Heart right ventricle (tissue), 16 donors: ENCODE measurements at regions not wholly inside any gene's neighbourhood (a gene's known extent, or its start where the extent isn't known, plus 50 kb on each side); places are given as distances from the start of the nearest gene placed in this dataset.

ENCODE experiments used
- ATAC-seq, 8 donors: fragments of 200-7000 bp; cut with Tn5 transposase; one replicate each; pipeline ENCODE4 v1.9.1; 2020; ENCODE audit warnings: mild to moderate bottlenecking in 8 of 8, moderate library complexity in 8 of 8, moderate number of reproducible peaks in 1 of 8
- DNase-seq, 2 donors: peaks; one replicate each; pipeline ENCODE4 v3.0.0-alpha.2; 2020
- H3K27ac ChIP-seq, 10 donors: fragments of 200-600 bp; sonication (generic) in 2 of 10; one replicate each; pipeline versions ENCODE4 v1.5.0 to v1.8.0; 2020 to 2022; ENCODE audit warnings: mild to moderate bottlenecking in 3 of 10
- H3K27me3 ChIP-seq, 7 donors: fragments of 200-600 bp; one replicate each; pipeline ENCODE4 v1.8.0; 2021 to 2022; ENCODE audit warnings: mild to moderate bottlenecking in 2 of 7
- H3K36me3 ChIP-seq, 9 donors: fragments of 200-600 bp; sonication (generic) in 1 of 9; one replicate each; pipeline versions ENCODE4 v1.5.0 to v1.8.0; 2020 to 2022; ENCODE audit warnings: mild to moderate bottlenecking in 2 of 9
- H3K4me1 ChIP-seq, 9 donors: fragments of 200-600 bp; sonication (generic) in 1 of 9; one replicate each; pipeline versions ENCODE4 v1.5.0 to v1.8.0; 2020 to 2022; ENCODE audit warnings: mild to moderate bottlenecking in 4 of 9
- H3K4me3 ChIP-seq, 10 donors: fragments of 200-600 bp; sonication (generic) in 2 of 10; one replicate each; pipeline versions ENCODE4 v1.5.0 to v1.8.0; 2020 to 2022; ENCODE audit warnings: mild to moderate bottlenecking in 7 of 10, moderate library complexity in 2 of 10
- H3K9me3 ChIP-seq, 11 donors: fragments of 200-600 bp in 10 of 11; sonication (generic) in 2 of 11; one replicate each; pipeline versions ENCODE4 v1.5.0 to v1.8.0; 2013 to 2022; ENCODE audit warnings: mild to moderate bottlenecking in 2 of 11, control low read depth in 1 of 11, moderate library complexity in 1 of 11
- CTCF ChIP-seq, 9 donors: fragments of 200-600 bp; sonication (generic) in 2 of 9; IDR thresholded peaks; one replicate each; pipeline versions ENCODE4 v1.5.0 to v1.8.0; 2021 to 2022; ENCODE audit warnings: antibody characterized with exemption in 9 of 9, mild to moderate bottlenecking in 5 of 9, moderate library complexity in 1 of 9
- WGBS, 2 donors: extraction: QIAGEN DNeasy Blood & Tissue Kit; methylation state at CpG; one replicate each; pipeline ENCODE4 v1.1.7; 2013; ENCODE audit warnings: inconsistent platforms in 1 of 2; 5-methylcytosine and 5-hydroxymethylcytosine counted together
- intact Hi-C, 10 donors: fragments of 100-400 bp; cut with DNase I; formaldehyde crosslinking; loops; one replicate each; pipeline versions ENCODE4 v1.11.1 to v1.14.2; 2022
- donor health status: Arrhythmogenic right ventricular cardiomyopathy.
- donor health status: ischemic (EF 13 %, LVEDD 7.1; RV severe dilation, severe dysfunction).
- donor health status: healthy with polysubstance abuse.
- donor health status: DM: no; HTN: yes; CAD: no.
- donor health status: DM: no; HTN: no; CAD: no.
- donor health status: ischemic (EF 25% LVEDD 6.9; RV normal size, moderate dysfunction).
- donor health status: ischemic (EF 25% LVEDD 5.7; RV mildly dilated, moderate dysfunction).
- donor health status: healthy.
- donor health status: DM: yes; HTN: yes; CAD: no.
- donor health status: Ischemic cardiomyopathy.
- donor health status: ischemic (EF 35%, LVEDD 5.7; RV mildly dilated, moderate dysfunction).
- donor health status: nonischemic (EF 11% LVEDD 7.7; RV severe dilation, severe dysfunction).
- donor health status: DM: yes; HTN: yes; CAD: no.
- donor health status: PGD.
- donor health status: ischemic (EF 29% LVEDD 5.4; RV normal size, mild dysfunction).
- donor health status: nonischemic (EF 23%, LVEDD 6.1; RV moderate dilation, normal function).

DNA sequence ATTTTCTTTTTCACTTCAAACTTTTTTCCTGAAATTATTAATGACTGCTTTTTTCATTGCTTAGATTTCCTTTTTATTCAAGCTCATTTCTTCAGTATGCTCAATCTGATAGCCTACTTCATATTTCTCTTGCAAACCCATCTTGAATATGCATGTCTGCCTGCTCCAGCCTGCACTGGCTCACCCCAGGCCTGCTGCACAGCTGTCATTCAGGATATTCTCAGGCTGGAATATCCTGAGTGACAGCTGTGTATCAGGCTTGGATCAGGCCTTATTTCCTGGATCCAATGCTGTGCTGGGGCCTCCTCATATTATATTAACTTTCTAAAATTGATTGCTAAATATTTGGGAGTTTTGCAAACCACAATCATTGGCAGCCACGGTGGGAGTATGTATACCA lies 120.2 kb upstream of the TNS3 start:
- DNase-seq: no peak
- Histone ChIP-seq H3K27ac (no peak overlapping the region), H3K36me3 (no peaks in the 10 kb centered on the region), H3K4me1 (no peaks in the 10 kb centered on the region), H3K27me3 (no peaks in the 10 kb centered on the region), H3K9me3 (no peaks in the 10 kb centered on the region), H3K4me3 (no peak overlapping the region)
- WGBS, 2 donors: 83 to 93% methylated on average over 1 of the region's 1 CpG
- TF ChIP-seq CTCF (IDR thresholded peaks at IDR 0.05): no peak
- intact Hi-C loops: no loop called here
- ATAC-seq: no peak

GRCh38 chr7:47698386-47698785 lies 116.5 kb upstream of the TNS3 start:
- no peaks in the 10 kb centered on the region for H3K4me1 ChIP-seq
- WGBS, 2 donors: 44 to 51% methylated on average over 1 of the region's 1 CpG
- no peaks in the 10 kb centered on the region for H3K9me3 ChIP-seq
- DNase-seq (no peak), ATAC-seq (no peak)
- TF ChIP-seq CTCF (IDR thresholded peaks at IDR 0.05): no peak
- no peaks in the 10 kb centered on the region for H3K36me3 ChIP-seq
- H3K27ac ChIP-seq: no peak overlapping the region
- no peak overlapping the region for H3K4me3 ChIP-seq
- H3K27me3 ChIP-seq: no peaks in the 10 kb centered on the region
- intact Hi-C loops: no loop called here

GRCh38 chr7:47697543-47697942 lies 115.6 kb upstream of the TNS3 start:
- 83 to 86% methylated on average over 4 of the region's 4 CpGs for WGBS, 2 donors

GRCh38 chr7:47696152-47696710 lies 114.3 kb upstream of the TNS3 start:
- H3K27ac ChIP-seq: no peak overlapping the region
- ATAC-seq (no peak), DNase-seq (no peak)
- H3K4me3 ChIP-seq: no peak overlapping the region
- no peaks in the 10 kb centered on the region for H3K36me3 ChIP-seq
- 97 to 98% methylated on average over 7 of the region's 7 CpGs for WGBS, 2 donors
- peaks cover 0 to 5% (median 0%) of the 10 kb centered on the region in 9 donors for H3K4me1 ChIP-seq
- H3K27me3 ChIP-seq: no peaks in the 10 kb centered on the region
- TF ChIP-seq CTCF (IDR thresholded peaks at IDR 0.05): no peak
- intact Hi-C loops: no loop called here
- H3K9me3 ChIP-seq: no peaks in the 10 kb centered on the region

More at GRCh38 chr7:47697543-47697942, 115.6 kb upstream of the TNS3 start:
- Histone ChIP-seq H3K27ac (no peak overlapping the region), H3K4me1 (no peaks in the 10 kb centered on the region), H3K27me3 (no peaks in the 10 kb centered on the region), H3K36me3 (no peaks in the 10 kb centered on the region), H3K9me3 (no peaks in the 10 kb centered on the region), H3K4me3 (no peak overlapping the region)
- no peak for TF ChIP-seq CTCF (IDR thresholded peaks at IDR 0.05)
- no peak for ATAC-seq
- no peak for DNase-seq
- intact Hi-C loops: no loop called here
